Keratinocyte (primary cell): ENCODE measurements at regions not wholly inside any gene's neighbourhood (a gene's known extent, or its start where the extent isn't known, plus 50 kb on each side); places are given as distances from the start of the nearest gene placed in this dataset.

ENCODE experiments used
- DNase-seq: peaks from one replicate; pipeline ENCODE4 v3.0.0-alpha.2; 2011; ENCODE audit warnings: low read depth, missing footprints, low spot score
- FAIRE-seq: peaks from 2 replicates; lab custom pipeline; 2011; peaks lifted over from hg19 to GRCh38; lab: Jason Lieb, UNC
- H2AFZ ChIP-seq: 2 replicates; pipeline ENCODE4 v1.6.0; 2012; ENCODE audit warnings: low read length, control low read depth, inconsistent platforms; ENCODE audit not compliant: control insufficient read depth
- H3K27ac ChIP-seq: 2 replicates; pipeline ENCODE4 v1.5.1; 2011; ENCODE audit warnings: low read length; ENCODE audit not compliant: control insufficient read depth, insufficient read depth
- H3K27me3 ChIP-seq: 3 replicates; pipeline ENCODE4 v1.6.0; 2011; ENCODE audit warnings: low read length; ENCODE audit not compliant: control insufficient read depth, insufficient read depth; ENCODE audit errors: extremely low read depth
- H3K36me3 ChIP-seq, 2 experiments: 2 replicates in 1 of 2; 3 replicates in 1 of 2; pipeline ENCODE4 v1.5.1; 2011; ENCODE audit warnings: low read length in 2 of 2, mild to moderate bottlenecking in 1 of 2; ENCODE audit not compliant: control insufficient read depth in 2 of 2, insufficient read depth in 2 of 2; ENCODE audit errors: extremely low read depth in 1 of 2
- H3K4me1 ChIP-seq: 3 replicates; pipeline ENCODE4 v1.5.1; 2011; ENCODE audit warnings: low read length; ENCODE audit not compliant: control insufficient read depth, insufficient read depth; ENCODE audit errors: extremely low read depth
- H3K4me2 ChIP-seq: 3 replicates; pipeline ENCODE4 v1.6.0; 2011; ENCODE audit warnings: low read depth, low read length; ENCODE audit not compliant: control insufficient read depth, insufficient read depth; ENCODE audit errors: extremely low read depth
- H3K4me3 ChIP-seq, 3 experiments: fragments of 200-600 bp in 1 of 3; sonication (generic) in 1 of 3; 2 replicates in 2 of 3; 3 replicates in 1 of 3; pipeline ENCODE4 v1.5.1; 2011 to 2016; ENCODE audit warnings: low read length in 3 of 3, mild to moderate bottlenecking in 3 of 3, control low read depth in 2 of 3, inconsistent platforms in 1 of 3, low read depth in 1 of 3, mixed read lengths in 1 of 3, mixed run types in 1 of 3, moderate library complexity in 1 of 3; ENCODE audit not compliant: control insufficient read depth in 2 of 3, insufficient read depth in 2 of 3; ENCODE audit errors: extremely low read depth in 1 of 3
- H3K79me2 ChIP-seq: 2 replicates; pipeline ENCODE4 v1.6.0; 2012; ENCODE audit warnings: low read length; ENCODE audit not compliant: control insufficient read depth, insufficient read depth
- H3K9ac ChIP-seq: 3 replicates; pipeline ENCODE4 v1.6.0; 2011; ENCODE audit warnings: low read length; ENCODE audit not compliant: control insufficient read depth, insufficient read depth; ENCODE audit errors: extremely low read depth
- H3K9me1 ChIP-seq: 3 replicates; pipeline ENCODE4 v1.6.0; 2011; ENCODE audit warnings: low read length; ENCODE audit not compliant: control insufficient read depth, insufficient read depth; ENCODE audit errors: extremely low read depth
- H3K9me3 ChIP-seq: 2 replicates; pipeline ENCODE4 v1.5.1; 2012; ENCODE audit warnings: low read depth, low read length; ENCODE audit not compliant: control insufficient read depth
- H4K20me1 ChIP-seq: 3 replicates; pipeline ENCODE4 v1.6.0; 2011; ENCODE audit warnings: low read length; ENCODE audit not compliant: control insufficient read depth, insufficient read depth; ENCODE audit errors: extremely low read depth
- EZH2 ChIP-seq: IDR thresholded peaks from one replicate; pipeline ENCODE4 v1.6.1; 2012; ENCODE audit warnings: inconsistent platforms, mild to moderate bottlenecking, low read length, moderate library complexity
- dilution Hi-C: fragments of 300-500 bp; cut with MboI; formaldehyde crosslinking; loops from one replicate; pipeline ENCODE4 v1.7.0; 2020; ENCODE audit warnings: low sequenced_read_pairs; ENCODE audit not compliant: extremely low pct_ligation_motif_present
- TF ChIP-seq, protein P1 (sequence below), 3 experiments: IDR thresholded peaks in 1 of 3; conservative IDR thresholded peaks in 1 of 3; optimal IDR thresholded peaks in 1 of 3; 2 replicates in 2 of 3; 3 replicates in 1 of 3; pipeline versions ENCODE3 to v1.5.1; 2011; ENCODE audit warnings: low read length in 3 of 3, mild to moderate bottlenecking in 3 of 3, moderate library complexity in 2 of 3, control low read depth in 1 of 3, inconsistent platforms in 1 of 3; ENCODE audit not compliant: insufficient read depth in 2 of 3; ENCODE audit errors: extremely low read depth in 1 of 3

DNA sequence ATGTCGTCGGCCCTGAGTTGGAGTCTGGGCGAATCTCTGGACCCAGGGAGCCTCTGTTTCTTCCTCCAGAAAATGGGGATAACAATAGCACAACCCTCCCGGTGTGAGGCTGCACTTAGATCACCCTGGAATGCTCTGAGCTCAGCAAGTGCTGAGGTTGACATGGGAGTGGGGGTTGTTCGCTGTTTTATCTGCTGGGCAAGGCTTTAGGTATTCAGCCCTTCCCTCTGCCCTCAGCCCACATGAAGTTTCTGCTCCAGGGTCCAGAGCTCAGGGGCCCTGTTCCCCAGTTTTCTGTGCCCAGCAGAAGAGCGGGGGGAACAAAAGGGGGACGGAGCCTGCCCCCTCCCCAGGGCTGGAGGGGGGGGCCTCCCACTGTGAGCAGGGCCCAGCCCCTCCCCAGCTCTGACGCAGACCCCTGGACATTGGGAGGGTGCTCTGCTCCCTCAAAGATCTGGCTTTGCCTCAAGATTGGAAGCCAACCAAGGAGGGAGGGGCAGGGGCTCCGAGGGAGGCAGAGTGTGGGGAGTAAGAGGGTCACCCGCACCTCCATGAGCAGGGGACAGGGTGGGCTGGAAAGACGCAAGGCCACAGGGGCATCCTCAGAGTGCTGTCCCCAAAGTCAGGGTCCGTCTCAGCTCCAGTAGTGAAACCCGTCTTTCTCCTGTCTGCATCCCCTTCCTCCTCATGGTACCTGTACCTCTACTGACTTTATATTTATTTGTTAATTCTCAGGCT lies 215.6 kb downstream of the C9orf50 start:
- dilution Hi-C loops, result no loop called here
- TF ChIP-seq, protein P1, sequence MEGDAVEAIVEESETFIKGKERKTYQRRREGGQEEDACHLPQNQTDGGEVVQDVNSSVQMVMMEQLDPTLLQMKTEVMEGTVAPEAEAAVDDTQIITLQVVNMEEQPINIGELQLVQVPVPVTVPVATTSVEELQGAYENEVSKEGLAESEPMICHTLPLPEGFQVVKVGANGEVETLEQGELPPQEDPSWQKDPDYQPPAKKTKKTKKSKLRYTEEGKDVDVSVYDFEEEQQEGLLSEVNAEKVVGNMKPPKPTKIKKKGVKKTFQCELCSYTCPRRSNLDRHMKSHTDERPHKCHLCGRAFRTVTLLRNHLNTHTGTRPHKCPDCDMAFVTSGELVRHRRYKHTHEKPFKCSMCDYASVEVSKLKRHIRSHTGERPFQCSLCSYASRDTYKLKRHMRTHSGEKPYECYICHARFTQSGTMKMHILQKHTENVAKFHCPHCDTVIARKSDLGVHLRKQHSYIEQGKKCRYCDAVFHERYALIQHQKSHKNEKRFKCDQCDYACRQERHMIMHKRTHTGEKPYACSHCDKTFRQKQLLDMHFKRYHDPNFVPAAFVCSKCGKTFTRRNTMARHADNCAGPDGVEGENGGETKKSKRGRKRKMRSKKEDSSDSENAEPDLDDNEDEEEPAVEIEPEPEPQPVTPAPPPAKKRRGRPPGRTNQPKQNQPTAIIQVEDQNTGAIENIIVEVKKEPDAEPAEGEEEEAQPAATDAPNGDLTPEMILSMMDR (optimal IDR thresholded peaks at IDR 0.05 in 1 of 3, IDR thresholded peaks at IDR 0.05 in 1 of 3, conservative IDR thresholded peaks at IDR 0.05 in 1 of 3; ENCODE audit: extremely low read depth in 1 of 3, insufficient read depth in 2 of 3, low read length in 3 of 3), result no peak
- no peak for TF ChIP-seq EZH2
- H3K27me3 ChIP-seq, result no peaks in the 10 kb centered on the region
- no peaks in the 10 kb centered on the region for H3K9me1 ChIP-seq
- peaks cover 23% of the 10 kb centered on the region for H3K4me1 ChIP-seq
- no peak overlapping the region for H3K4me3 ChIP-seq
- H3K27ac ChIP-seq, result no peak overlapping the region
- no peak overlapping the region for H3K9ac ChIP-seq
- no peak overlapping the region for H2AFZ ChIP-seq
- peaks cover 2% of the 10 kb centered on the region for H3K9me3 ChIP-seq
- H3K4me2 ChIP-seq, result no peak overlapping the region
- no peak for FAIRE-seq
- DNase-seq, result no peak
- H3K79me2 ChIP-seq, result no peaks in the 10 kb centered on the region
- H4K20me1 ChIP-seq, result no peaks in the 10 kb centered on the region
- H3K36me3 ChIP-seq, result no peaks in the 10 kb centered on the region

DNA sequence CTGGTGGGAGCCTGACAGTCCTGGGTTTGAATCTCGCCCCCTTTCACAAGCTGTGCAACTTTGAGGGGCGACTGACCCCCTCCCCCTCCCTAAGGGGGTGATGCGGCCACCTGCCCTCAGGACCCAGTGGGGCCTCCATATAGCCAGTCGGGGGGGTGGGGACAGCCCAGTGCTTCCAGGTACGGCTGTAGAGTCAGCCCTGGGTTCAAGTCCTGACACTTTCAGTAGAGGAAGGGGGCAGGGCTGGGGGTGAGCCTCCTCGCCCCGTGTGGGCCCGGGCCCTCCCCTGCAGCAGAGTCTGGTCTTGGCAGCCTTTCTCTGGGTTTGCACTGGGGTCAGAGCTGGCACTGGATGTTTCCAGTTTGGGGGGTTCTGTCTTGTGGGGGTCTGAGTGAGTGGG lies 216.3 kb downstream of the C9orf50 start:
- H3K9ac ChIP-seq, result no peak overlapping the region
- dilution Hi-C loops, result no loop called here
- no peaks in the 10 kb centered on the region for H3K9me3 ChIP-seq
- H3K4me2 ChIP-seq, result no peak overlapping the region
- no peak for DNase-seq
- H3K27ac ChIP-seq, result no peak overlapping the region
- H3K79me2 ChIP-seq, result no peaks in the 10 kb centered on the region
- TF ChIP-seq, protein P1 (optimal IDR thresholded peaks at IDR 0.05 in 1 of 3, IDR thresholded peaks at IDR 0.05 in 1 of 3, conservative IDR thresholded peaks at IDR 0.05 in 1 of 3; ENCODE audit: extremely low read depth in 1 of 3, insufficient read depth in 2 of 3, low read length in 3 of 3), result no peak
- no peak for TF ChIP-seq EZH2
- H4K20me1 ChIP-seq, result no peaks in the 10 kb centered on the region
- FAIRE-seq, result no peak
- H3K27me3 ChIP-seq, result no peaks in the 10 kb centered on the region
- H3K9me1 ChIP-seq, result no peaks in the 10 kb centered on the region
- H3K4me3 ChIP-seq, result no peak overlapping the region
- peaks cover 23% of the 10 kb centered on the region for H3K4me1 ChIP-seq
- no peak overlapping the region for H2AFZ ChIP-seq
- H3K36me3 ChIP-seq, result no peaks in the 10 kb centered on the region
